ENCODE measurements at regions not wholly inside any gene's neighbourhood (a gene's known extent, or its start where the extent isn't known, plus 50 kb on each side); places are given as distances from the start of the nearest gene placed in this dataset.

DNA sequence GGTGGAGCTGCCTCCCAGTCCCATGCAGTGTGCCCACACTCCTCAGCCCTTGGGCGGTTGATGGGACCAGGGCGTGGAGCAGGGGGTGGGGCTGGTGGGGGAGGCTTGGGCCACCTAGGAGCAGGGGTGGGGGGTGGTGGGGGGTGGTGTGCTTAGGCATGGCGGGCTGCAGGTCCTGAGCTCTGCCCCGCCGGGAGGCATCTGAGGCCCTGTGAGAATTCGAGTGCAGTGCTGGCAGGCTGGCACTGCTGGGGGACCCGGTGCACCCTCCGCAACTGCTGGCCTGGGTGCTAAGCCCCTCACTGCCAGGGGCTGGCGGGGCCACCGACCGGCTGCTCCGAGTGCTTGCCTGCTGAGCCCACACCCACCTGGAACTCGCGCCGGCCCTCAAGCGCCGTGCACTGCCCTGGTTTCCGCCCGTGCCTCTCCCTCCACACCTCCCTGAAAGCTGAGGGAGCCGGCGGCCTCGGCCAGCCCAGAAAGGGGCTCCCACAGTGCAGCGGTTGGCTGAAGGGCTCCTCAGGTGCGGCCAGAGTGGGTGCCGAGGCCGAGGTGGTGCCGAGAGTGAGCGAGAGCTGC lies 59.6 kb upstream of the PRL start:
- Histone ChIP-seq H3K4me3 (ENCODE audit: low read depth in 2 of 2, low read length in 1 of 2) (no peak overlapping the region), H3F3A (replicated peaks; ENCODE audit: insufficient read depth) (no peaks in the 10 kb centered on the region), H3K4me1 (ENCODE audit: control insufficient read depth in 1 of 2, insufficient read depth in 2 of 2, low read depth in 1 of 2, low read length in 1 of 2) (peaks cover 0 to 3% of the 10 kb centered on the region in 2 experiments; a peak in 1 of 4 replicates), H3K9me3 (no peaks in the 10 kb centered on the region), H4K20me1 (ENCODE audit: insufficient read depth) (no peaks in the 10 kb centered on the region), H3K36me3 (replicated peaks in 1 of 2; ENCODE audit: control insufficient read depth in 1 of 2, insufficient read depth in 2 of 2, low read length in 1 of 2) (no peaks in the 10 kb centered on the region), H2AFZ (ENCODE audit: low read depth) (no peak overlapping the region), H3K4me2 (no peak overlapping the region), H3K9ac (no peak overlapping the region), H3K79me2 (ENCODE audit: insufficient read depth) (no peaks in the 10 kb centered on the region), H3K27me3 (ENCODE audit: insufficient read depth) (no peaks in the 10 kb centered on the region), H3K27ac (ENCODE audit: low read depth in 2 of 2, low read length in 1 of 2) (no peak overlapping the region), H3K9me2 (no peaks in the 10 kb centered on the region)
- no peak for TF ChIP-seq POLR2AphosphoS5 (IDR thresholded peaks at IDR 0.05; ENCODE audit: low read depth, low read length)
- no peak for TF ChIP-seq NRF1 (IDR thresholded peaks at IDR 0.05; ENCODE audit: low read depth, low read length)
- no peak for TF ChIP-seq CHD2 (IDR thresholded peaks at IDR 0.05; ENCODE audit: low read length, partially characterized antibody)
- TF ChIP-seq TCF12 (IDR thresholded peaks at IDR 0.05) = no peak
- no peak for TF ChIP-seq FOSL2 (IDR thresholded peaks at IDR 0.05; ENCODE audit: borderline replicate concordance, low read depth)
- no peak for TF ChIP-seq NFIC (IDR thresholded peaks at IDR 0.05; ENCODE audit: borderline replicate concordance)
- TF ChIP-seq, protein P1, sequence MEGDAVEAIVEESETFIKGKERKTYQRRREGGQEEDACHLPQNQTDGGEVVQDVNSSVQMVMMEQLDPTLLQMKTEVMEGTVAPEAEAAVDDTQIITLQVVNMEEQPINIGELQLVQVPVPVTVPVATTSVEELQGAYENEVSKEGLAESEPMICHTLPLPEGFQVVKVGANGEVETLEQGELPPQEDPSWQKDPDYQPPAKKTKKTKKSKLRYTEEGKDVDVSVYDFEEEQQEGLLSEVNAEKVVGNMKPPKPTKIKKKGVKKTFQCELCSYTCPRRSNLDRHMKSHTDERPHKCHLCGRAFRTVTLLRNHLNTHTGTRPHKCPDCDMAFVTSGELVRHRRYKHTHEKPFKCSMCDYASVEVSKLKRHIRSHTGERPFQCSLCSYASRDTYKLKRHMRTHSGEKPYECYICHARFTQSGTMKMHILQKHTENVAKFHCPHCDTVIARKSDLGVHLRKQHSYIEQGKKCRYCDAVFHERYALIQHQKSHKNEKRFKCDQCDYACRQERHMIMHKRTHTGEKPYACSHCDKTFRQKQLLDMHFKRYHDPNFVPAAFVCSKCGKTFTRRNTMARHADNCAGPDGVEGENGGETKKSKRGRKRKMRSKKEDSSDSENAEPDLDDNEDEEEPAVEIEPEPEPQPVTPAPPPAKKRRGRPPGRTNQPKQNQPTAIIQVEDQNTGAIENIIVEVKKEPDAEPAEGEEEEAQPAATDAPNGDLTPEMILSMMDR (IDR thresholded peaks at IDR 0.05) = no peak
- no peak for TF ChIP-seq FOXM1 (IDR thresholded peaks at IDR 0.05; ENCODE audit: low read depth)
- TF ChIP-seq RCOR1 (IDR thresholded peaks at IDR 0.05; ENCODE audit: low read length) = no peak
- TF ChIP-seq, protein P2, sequence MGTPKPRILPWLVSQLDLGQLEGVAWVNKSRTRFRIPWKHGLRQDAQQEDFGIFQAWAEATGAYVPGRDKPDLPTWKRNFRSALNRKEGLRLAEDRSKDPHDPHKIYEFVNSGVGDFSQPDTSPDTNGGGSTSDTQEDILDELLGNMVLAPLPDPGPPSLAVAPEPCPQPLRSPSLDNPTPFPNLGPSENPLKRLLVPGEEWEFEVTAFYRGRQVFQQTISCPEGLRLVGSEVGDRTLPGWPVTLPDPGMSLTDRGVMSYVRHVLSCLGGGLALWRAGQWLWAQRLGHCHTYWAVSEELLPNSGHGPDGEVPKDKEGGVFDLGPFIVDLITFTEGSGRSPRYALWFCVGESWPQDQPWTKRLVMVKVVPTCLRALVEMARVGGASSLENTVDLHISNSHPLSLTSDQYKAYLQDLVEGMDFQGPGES (IDR thresholded peaks at IDR 0.05; ENCODE audit: low read depth, low read length) = no peak
- TF ChIP-seq, protein P3, sequence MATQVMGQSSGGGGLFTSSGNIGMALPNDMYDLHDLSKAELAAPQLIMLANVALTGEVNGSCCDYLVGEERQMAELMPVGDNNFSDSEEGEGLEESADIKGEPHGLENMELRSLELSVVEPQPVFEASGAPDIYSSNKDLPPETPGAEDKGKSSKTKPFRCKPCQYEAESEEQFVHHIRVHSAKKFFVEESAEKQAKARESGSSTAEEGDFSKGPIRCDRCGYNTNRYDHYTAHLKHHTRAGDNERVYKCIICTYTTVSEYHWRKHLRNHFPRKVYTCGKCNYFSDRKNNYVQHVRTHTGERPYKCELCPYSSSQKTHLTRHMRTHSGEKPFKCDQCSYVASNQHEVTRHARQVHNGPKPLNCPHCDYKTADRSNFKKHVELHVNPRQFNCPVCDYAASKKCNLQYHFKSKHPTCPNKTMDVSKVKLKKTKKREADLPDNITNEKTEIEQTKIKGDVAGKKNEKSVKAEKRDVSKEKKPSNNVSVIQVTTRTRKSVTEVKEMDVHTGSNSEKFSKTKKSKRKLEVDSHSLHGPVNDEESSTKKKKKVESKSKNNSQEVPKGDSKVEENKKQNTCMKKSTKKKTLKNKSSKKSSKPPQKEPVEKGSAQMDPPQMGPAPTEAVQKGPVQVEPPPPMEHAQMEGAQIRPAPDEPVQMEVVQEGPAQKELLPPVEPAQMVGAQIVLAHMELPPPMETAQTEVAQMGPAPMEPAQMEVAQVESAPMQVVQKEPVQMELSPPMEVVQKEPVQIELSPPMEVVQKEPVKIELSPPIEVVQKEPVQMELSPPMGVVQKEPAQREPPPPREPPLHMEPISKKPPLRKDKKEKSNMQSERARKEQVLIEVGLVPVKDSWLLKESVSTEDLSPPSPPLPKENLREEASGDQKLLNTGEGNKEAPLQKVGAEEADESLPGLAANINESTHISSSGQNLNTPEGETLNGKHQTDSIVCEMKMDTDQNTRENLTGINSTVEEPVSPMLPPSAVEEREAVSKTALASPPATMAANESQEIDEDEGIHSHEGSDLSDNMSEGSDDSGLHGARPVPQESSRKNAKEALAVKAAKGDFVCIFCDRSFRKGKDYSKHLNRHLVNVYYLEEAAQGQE (IDR thresholded peaks at IDR 0.05; ENCODE audit: low read depth, low read length) = no peak
- TF ChIP-seq, protein P4, sequence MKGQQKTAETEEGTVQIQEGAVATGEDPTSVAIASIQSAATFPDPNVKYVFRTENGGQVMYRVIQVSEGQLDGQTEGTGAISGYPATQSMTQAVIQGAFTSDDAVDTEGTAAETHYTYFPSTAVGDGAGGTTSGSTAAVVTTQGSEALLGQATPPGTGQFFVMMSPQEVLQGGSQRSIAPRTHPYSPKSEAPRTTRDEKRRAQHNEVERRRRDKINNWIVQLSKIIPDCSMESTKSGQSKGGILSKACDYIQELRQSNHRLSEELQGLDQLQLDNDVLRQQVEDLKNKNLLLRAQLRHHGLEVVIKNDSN (IDR thresholded peaks at IDR 0.05; ENCODE audit: borderline replicate concordance, low read depth) = no peak
- no peak for TF ChIP-seq TAF1 (IDR thresholded peaks at IDR 0.05; ENCODE audit: borderline replicate concordance, low read depth, low read length)
- no peak for TF ChIP-seq EP300 (IDR thresholded peaks at IDR 0.05; ENCODE audit: borderline replicate concordance in 1 of 2, low read depth in 1 of 2, low read length in 1 of 2)
- no peak for TF ChIP-seq FOXJ3 (CRISPR knock-in tag; IDR thresholded peaks at IDR 0.05)
- no peak for TF ChIP-seq ELF1 (IDR thresholded peaks at IDR 0.05)
- no peak for DNase-seq
- ChIA-PET POLR2A (no interaction called here), CTCF (no interaction called here)
- 100% methylated on average over 5 of the region's 28 CpGs for WGBS (ENCODE audit: low lambda C conversion rate)
